Lung (tissue), 11 donors: ENCODE measurements at regions not wholly inside any gene's neighbourhood (a gene's known extent, or its start where the extent isn't known, plus 50 kb on each side); places are given as distances from the start of the nearest gene placed in this dataset.

Experiments used
- ATAC-seq: fragments of 200-7000 bp; cut with Tn5 transposase; one replicate; pipeline ENCODE4 v1.9.1; 2020; ENCODE audit warnings: moderate number of reproducible peaks; ENCODE audit not compliant: insufficient read depth, low FRiP score
- DNase-seq, 3 donors: peaks; one replicate each; pipeline ENCODE4 v3.0.0-alpha.2; 2013 to 2017
- H3K27ac ChIP-seq, 2 donors: one replicate each; pipeline ENCODE4 v1.5.1; 2013; ENCODE audit warnings: mild to moderate bottlenecking in 2 of 2, moderate library complexity in 2 of 2, control low read depth in 1 of 2, inconsistent platforms in 1 of 2, low read depth in 1 of 2, low read length in 1 of 2
- H3K27me3 ChIP-seq, 3 donors: one replicate each; pipeline ENCODE4 v1.5.1; 2013; ENCODE audit warnings: low read length in 2 of 3; ENCODE audit not compliant: control insufficient read depth in 3 of 3, insufficient read depth in 3 of 3
- H3K36me3 ChIP-seq, 4 donors: one replicate each; pipeline ENCODE4 v1.5.1; 2013; ENCODE audit warnings: low read length in 4 of 4, mild to moderate bottlenecking in 1 of 4, moderate library complexity in 1 of 4; ENCODE audit not compliant: control insufficient read depth in 4 of 4, insufficient read depth in 4 of 4
- H3K4me1 ChIP-seq, 5 donors: one replicate each; pipeline ENCODE4 v1.5.1; 2013; ENCODE audit warnings: low read length in 5 of 5, mild to moderate bottlenecking in 2 of 5, moderate library complexity in 1 of 5; ENCODE audit not compliant: control insufficient read depth in 5 of 5, insufficient read depth in 5 of 5
- H3K4me3 ChIP-seq: one replicate; pipeline ENCODE4 v1.5.1; 2013; ENCODE audit warnings: mild to moderate bottlenecking, control low read depth, moderate library complexity
- H3K9ac ChIP-seq, 2 donors: one replicate each; pipeline ENCODE4 v1.5.1; 2013; ENCODE audit warnings: low read length in 2 of 2, control low read depth in 1 of 2; ENCODE audit not compliant: insufficient read depth in 1 of 2
- H3K9me3 ChIP-seq, 4 donors: one replicate each; pipeline ENCODE4 v1.5.1; 2013; ENCODE audit warnings: low read length in 3 of 4, mild to moderate bottlenecking in 1 of 4, moderate library complexity in 1 of 4; ENCODE audit not compliant: control insufficient read depth in 4 of 4, insufficient read depth in 3 of 4
- CTCF ChIP-seq: IDR thresholded peaks from 2 replicates; pipeline ENCODE4 v1.5.1; 2012; ENCODE audit warnings: mild to moderate bottlenecking; ENCODE audit errors: control extremely low read depth, extremely low read depth
- WGBS, 2 donors: extraction: QIAGEN DNeasy Blood & Tissue Kit; methylation state at CpG; one replicate each; pipeline ENCODE4 v1.1.7; 2013; 5-methylcytosine and 5-hydroxymethylcytosine counted together
- donor health status: control.
- donor health status: control.
- donor health status: Bipolar disorder and iron deficiency.
- donor health status: healthy.
- donor health status: DM: yes; HTN: yes; CAD: no.

GRCh38 chr10:88193018-88193417, 329.6 kb downstream of the PTEN start:
- ATAC-seq = no peak

GRCh38 chr10:88194041-88194887, 330.8 kb downstream of the PTEN start:
- no peak for ATAC-seq
- peak in 2 of 3 donors; percentile 21 to 40 for DNase-seq
- Histone ChIP-seq H3K27ac (no peak overlapping the region), H3K9me3 (peaks cover 0 to 3% (median 0%) of the 10 kb centered on the region in 4 donors), H3K9ac (no peak overlapping the region), H3K4me1 (peaks cover 0 to 12% (median 5%) of the 10 kb centered on the region in 5 donors), H3K36me3 (no peaks in the 10 kb centered on the region), H3K4me3 (no peak overlapping the region), H3K27me3 (no peaks in the 10 kb centered on the region)
- WGBS, 2 donors = 59 to 75% methylated on average over 3 of the region's 3 CpGs
- no peak for TF ChIP-seq CTCF

More at GRCh38 chr10:88193018-88193417, 329.6 kb downstream of the PTEN start:
- DNase-seq = no peak
- Histone ChIP-seq H3K27ac (no peak overlapping the region), H3K36me3 (no peaks in the 10 kb centered on the region), H3K9me3 (peaks cover 0 to 3% (median 0%) of the 10 kb centered on the region in 4 donors), H3K27me3 (no peaks in the 10 kb centered on the region), H3K4me1 (peaks cover 0 to 12% (median 5%) of the 10 kb centered on the region in 5 donors), H3K9ac (no peak overlapping the region), H3K4me3 (no peak overlapping the region)
- 92 to 94% methylated on average over 7 of the region's 7 CpGs for WGBS, 2 donors
- no peak for TF ChIP-seq CTCF

GRCh38 chr10:88194961-88195367, 331.5 kb downstream of the PTEN start:
- Histone ChIP-seq H3K36me3 (no peaks in the 10 kb centered on the region), H3K9me3 (peaks cover 0 to 3% (median 0%) of the 10 kb centered on the region in 4 donors), H3K27me3 (no peaks in the 10 kb centered on the region), H3K4me1 (peaks cover 0 to 12% (median 5%) of the 10 kb centered on the region in 5 donors), H3K4me3 (no peak overlapping the region), H3K27ac (no peak overlapping the region), H3K9ac (no peak overlapping the region)
- TF ChIP-seq CTCF = no peak
- WGBS, 2 donors = 20 to 34% methylated on average over 2 of the region's 2 CpGs
- ATAC-seq (no peak), DNase-seq (peak in 2 of 3 donors; percentile 36 to 45)
